ENCODE measurements at regions not wholly inside any gene's neighbourhood (a gene's known extent, or its start where the extent isn't known, plus 50 kb on each side); places are given as distances from the start of the nearest gene placed in this dataset.
A peak's percentile ranks its signal among the peaks of the same experiment; 100 is the strongest.

GRCh38 chr13:31853643-31854326 is 114.5 kb downstream of the RXFP2 start:
- no peak for DNase-seq (ENCODE audit: low read depth in 2 of 2)

- no peak for DNase-seq (ENCODE audit: low read depth in 2 of 2)
Measured at GRCh38 chr13:31859571-31859970, 120.2 kb downstream of the RXFP2 start.

- DNase-seq (ENCODE audit: low read depth in 2 of 2) = no peak
Measured at GRCh38 chr13:31860002-31860401, 120.7 kb downstream of the RXFP2 start.

- no peak for DNase-seq (ENCODE audit: low read depth in 2 of 2)
Measured at GRCh38 chr13:31862828-31863227, 123.5 kb downstream of the RXFP2 start.

GRCh38 chr13:31864307-31864706 is 125.0 kb downstream of the RXFP2 start:
- no peak for DNase-seq (ENCODE audit: low read depth in 2 of 2)

GRCh38 chr13:31866099-31866498 is 126.8 kb downstream of the RXFP2 start:
- DNase-seq (ENCODE audit: low read depth in 2 of 2) = no peak

- no peak for DNase-seq (ENCODE audit: low read depth in 2 of 2)
Measured at GRCh38 chr13:31867709-31868108, 128.4 kb downstream of the RXFP2 start.

- DNase-seq (ENCODE audit: low read depth in 2 of 2) = no peak
Measured at GRCh38 chr13:31869582-31869981, 130.3 kb downstream of the RXFP2 start.

- DNase-seq (ENCODE audit: low read depth in 2 of 2) = no peak
Measured at GRCh38 chr13:31870511-31870910, 131.2 kb downstream of the RXFP2 start.

GRCh38 chr13:31873145-31873544 is 133.8 kb downstream of the RXFP2 start:
- DNase-seq (ENCODE audit: low read depth in 2 of 2) = no peak

- no peak for DNase-seq (ENCODE audit: low read depth in 2 of 2)
Measured at GRCh38 chr13:31875134-31875533, 135.8 kb downstream of the RXFP2 start.

- no peak for DNase-seq (ENCODE audit: low read depth in 2 of 2)
Measured at GRCh38 chr13:31878052-31878451, 138.7 kb downstream of the RXFP2 start.

GRCh38 chr13:31878495-31878894 is 139.2 kb downstream of the RXFP2 start:
- DNase-seq (ENCODE audit: low read depth in 2 of 2) = no peak

- no peak for DNase-seq (ENCODE audit: low read depth in 2 of 2)
Measured at GRCh38 chr13:31878955-31879354, 139.6 kb downstream of the RXFP2 start.

GRCh38 chr13:31880851-31881494 is 141.6 kb downstream of the RXFP2 start:
- DNase-seq (ENCODE audit: low read depth in 2 of 2) = no peak

GRCh38 chr13:31881495-31881882 is 142.2 kb downstream of the RXFP2 start:
- DNase-seq (ENCODE audit: low read depth in 2 of 2) = no peak

- no peak for DNase-seq (ENCODE audit: low read depth in 2 of 2)
Measured at GRCh38 chr13:31882794-31883193, 143.5 kb downstream of the RXFP2 start.

GRCh38 chr13:31884556-31884955 is 145.2 kb downstream of the RXFP2 start:
- DNase-seq (ENCODE audit: low read depth in 2 of 2) = no peak

GRCh38 chr13:31885994-31886393 is 145.6 kb upstream of the FRY start:
- no peak for DNase-seq (ENCODE audit: low read depth in 2 of 2)

GRCh38 chr13:31887286-31887685 is 144.3 kb upstream of the FRY start:
- no peak for DNase-seq (ENCODE audit: low read depth in 2 of 2)

GRCh38 chr13:31890946-31891345 is 140.6 kb upstream of the FRY start:
- DNase-seq (ENCODE audit: low read depth in 2 of 2) = no peak

GRCh38 chr13:31891472-31891871 is 140.1 kb upstream of the FRY start:
- peak in 1 of 2 donors; percentile 11 for DNase-seq (ENCODE audit: low read depth in 2 of 2)

GRCh38 chr13:31894931-31895330 is 136.6 kb upstream of the FRY start:
- DNase-seq (ENCODE audit: low read depth in 2 of 2) = no peak
